Mesendoderm (in vitro differentiated cells): ENCODE measurements at regions not wholly inside any gene's neighbourhood (a gene's known extent, or its start where the extent isn't known, plus 50 kb on each side); places are given as distances from the start of the nearest gene placed in this dataset.

Experiments used
- DNase-seq: peaks from one replicate; pipeline ENCODE4 v3.0.0; 2013
- H2AK5ac ChIP-seq: 2 replicates; pipeline ENCODE4 v1.6.1; 2013; ENCODE audit warnings: low read length, inconsistent platforms
- H2BK120ac ChIP-seq: 2 replicates; pipeline ENCODE4 v1.6.1; 2013; ENCODE audit warnings: low read depth, mild to moderate bottlenecking, low read length, moderate library complexity, mixed read lengths
- H2BK15ac ChIP-seq: replicated peaks from 2 replicates; pipeline ENCODE4 v1.6.1; 2013; ENCODE audit warnings: low read depth, mild to moderate bottlenecking, moderate library complexity
- H2BK5ac ChIP-seq: 2 replicates; pipeline ENCODE4 v1.6.1; 2013; ENCODE audit warnings: low read length, inconsistent platforms
- H3K18ac ChIP-seq: 2 replicates; pipeline ENCODE4 v1.6.1; 2013; ENCODE audit warnings: mild to moderate bottlenecking, low read length, mixed read lengths
- H3K23ac ChIP-seq: one replicate; pipeline ENCODE4 v1.6.1; 2013; ENCODE audit warnings: low read length
- H3K27ac ChIP-seq: 2 replicates; pipeline ENCODE4 v1.5.1; 2013; ENCODE audit warnings: low read depth, mild to moderate bottlenecking, inconsistent platforms, low read length, moderate library complexity
- H3K27me3 ChIP-seq: 2 replicates; pipeline ENCODE4 v1.6.1; 2013; ENCODE audit warnings: low read length, control low read depth, mild to moderate bottlenecking, inconsistent platforms; ENCODE audit not compliant: insufficient read depth, poor library complexity
- H3K36me3 ChIP-seq: 2 replicates; pipeline ENCODE4 v1.6.1; 2013; ENCODE audit warnings: low read length, inconsistent platforms; ENCODE audit not compliant: control insufficient read depth, insufficient read depth
- H3K4ac ChIP-seq: one replicate; pipeline ENCODE4 v1.6.1; 2013; ENCODE audit warnings: low read depth, mild to moderate bottlenecking, low read length, moderate library complexity
- H3K4me1 ChIP-seq: 2 replicates; pipeline ENCODE4 v1.6.1; 2013; ENCODE audit warnings: low read depth, low read length, inconsistent platforms; ENCODE audit not compliant: control insufficient read depth
- H3K4me2 ChIP-seq: 2 replicates; pipeline ENCODE4 v1.6.1; 2013; ENCODE audit warnings: low read length
- H3K4me3 ChIP-seq: 2 replicates; pipeline ENCODE4 v1.5.1; 2013; ENCODE audit warnings: mild to moderate bottlenecking, low read length
- H3K56ac ChIP-seq: one replicate; pipeline ENCODE4 v1.6.1; 2013; ENCODE audit warnings: low read length
- H3K79me1 ChIP-seq: 2 replicates; pipeline ENCODE4 v1.6.1; 2013; ENCODE audit warnings: low read length, inconsistent platforms
- H3K79me2 ChIP-seq: 2 replicates; pipeline ENCODE4 v1.6.1; 2013; ENCODE audit warnings: mild to moderate bottlenecking, low read length; ENCODE audit not compliant: control insufficient read depth, insufficient read depth
- H3K9ac ChIP-seq: 2 replicates; pipeline ENCODE4 v1.6.1; 2013; ENCODE audit warnings: low read length, inconsistent platforms
- H4K5ac ChIP-seq: one replicate; pipeline ENCODE4 v1.6.1; 2013; ENCODE audit warnings: low read length
- H4K8ac ChIP-seq: one replicate; pipeline ENCODE4 v1.6.1; 2013; ENCODE audit warnings: low read depth, mild to moderate bottlenecking, control low read depth, low read length, moderate library complexity
- WGBS: extraction: QIAGEN DNeasy Blood & Tissue Kit; methylation state at CpG from one replicate; pipeline ENCODE4 v1.1.7; 2013; ENCODE audit warnings: low lambda C conversion rate, missing lambda C conversion rate; ENCODE audit not compliant: insufficient coverage; ENCODE audit errors: extremely low coverage; 5-methylcytosine and 5-hydroxymethylcytosine counted together

DNA sequence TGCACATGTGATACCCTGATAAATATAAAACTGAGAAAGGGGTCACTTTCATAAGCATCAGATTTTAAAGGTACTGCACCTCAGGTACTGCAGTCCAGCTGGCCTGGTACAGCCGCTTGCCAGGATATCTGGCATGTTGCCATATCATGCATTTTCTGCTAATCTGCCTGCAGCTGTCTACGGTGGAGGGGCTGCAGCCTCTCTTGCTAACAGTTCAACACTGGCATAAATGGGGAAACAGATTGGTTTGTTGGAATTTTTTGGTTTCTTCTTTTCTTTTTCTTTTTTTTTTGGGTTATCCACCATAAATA is 71.5 kb downstream of the MIS18A start:
- Histone ChIP-seq H3K4me2 (no peak overlapping the region), H2AK5ac (no peak overlapping the region), H3K18ac (no peak overlapping the region), H3K4me1 (no peaks in the 10 kb centered on the region), H3K79me2 (no peaks in the 10 kb centered on the region), H3K9ac (no peak overlapping the region), H2BK120ac (no peak overlapping the region), H3K27ac (no peak overlapping the region), H2BK5ac (no peak overlapping the region), H4K5ac (no peak overlapping the region), H3K27me3 (no peaks in the 10 kb centered on the region), H3K23ac (no peak overlapping the region), H3K79me1 (no peaks in the 10 kb centered on the region), H3K4ac (no peak overlapping the region), H2BK15ac (no peak overlapping the region), H3K36me3 (no peaks in the 10 kb centered on the region), H3K4me3 (no peak overlapping the region), H4K8ac (no peak overlapping the region), H3K56ac (no peak overlapping the region)
- no peak for DNase-seq
- WGBS: no CpG with 5 or more reads among the region's 2 CpGs

DNA sequence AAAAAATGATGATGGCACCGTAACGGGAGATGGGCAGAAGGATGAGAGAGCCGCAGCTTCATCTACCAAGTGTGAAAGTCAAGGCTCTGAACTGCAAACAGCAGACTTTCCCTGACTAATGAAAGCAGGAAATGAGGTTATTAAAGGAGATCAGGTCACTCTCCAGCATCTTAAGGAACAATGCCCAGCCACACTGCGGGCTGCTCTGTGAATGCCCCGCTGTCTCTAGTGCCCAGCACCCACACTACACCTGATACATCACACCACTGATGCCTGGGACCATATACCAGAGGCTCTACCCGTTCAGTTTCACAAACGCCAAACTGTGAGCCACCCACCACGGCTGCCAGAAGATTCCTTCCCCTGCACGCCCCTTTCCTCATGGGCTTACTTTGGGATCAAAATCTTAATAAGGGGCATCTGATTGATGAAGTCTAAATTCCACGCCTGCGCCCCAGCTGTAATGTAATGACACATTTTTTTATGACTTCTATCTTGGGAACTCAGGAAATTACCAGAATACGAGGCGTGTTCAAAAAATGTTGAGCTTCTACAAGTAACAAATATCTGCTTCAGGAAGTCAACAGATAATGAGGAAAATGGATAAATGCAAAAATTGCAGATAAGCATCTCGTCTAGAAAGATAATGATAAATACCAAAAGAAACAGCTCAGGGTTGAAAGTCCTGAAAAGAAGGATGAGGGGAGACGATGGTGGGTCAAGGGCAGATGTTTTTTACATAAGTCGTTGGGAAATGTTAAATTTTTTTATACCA is 72.0 kb downstream of the MIS18A start:
- H3K4me1 ChIP-seq: no peaks in the 10 kb centered on the region
- H3K27ac ChIP-seq: no peak overlapping the region
- no peak overlapping the region for H3K4me2 ChIP-seq
- H2BK120ac ChIP-seq: no peak overlapping the region
- H3K79me1 ChIP-seq: no peaks in the 10 kb centered on the region
- H4K8ac ChIP-seq: no peak overlapping the region
- no peak overlapping the region for H3K23ac ChIP-seq
- H2AK5ac ChIP-seq: no peak overlapping the region
- no peak overlapping the region for H3K56ac ChIP-seq
- H3K36me3 ChIP-seq: no peaks in the 10 kb centered on the region
- no peak overlapping the region for H3K4ac ChIP-seq
- H3K9ac ChIP-seq: no peak overlapping the region
- no peak overlapping the region for H2BK15ac ChIP-seq
- WGBS: no CpG with 5 or more reads among the region's 16 CpGs
- H2BK5ac ChIP-seq: no peak overlapping the region
- no peak overlapping the region for H3K4me3 ChIP-seq
- H4K5ac ChIP-seq: no peak overlapping the region
- no peaks in the 10 kb centered on the region for H3K79me2 ChIP-seq
- DNase-seq: peak; percentile 16
- H3K18ac ChIP-seq: no peak overlapping the region
- H3K27me3 ChIP-seq: no peaks in the 10 kb centered on the region

DNA sequence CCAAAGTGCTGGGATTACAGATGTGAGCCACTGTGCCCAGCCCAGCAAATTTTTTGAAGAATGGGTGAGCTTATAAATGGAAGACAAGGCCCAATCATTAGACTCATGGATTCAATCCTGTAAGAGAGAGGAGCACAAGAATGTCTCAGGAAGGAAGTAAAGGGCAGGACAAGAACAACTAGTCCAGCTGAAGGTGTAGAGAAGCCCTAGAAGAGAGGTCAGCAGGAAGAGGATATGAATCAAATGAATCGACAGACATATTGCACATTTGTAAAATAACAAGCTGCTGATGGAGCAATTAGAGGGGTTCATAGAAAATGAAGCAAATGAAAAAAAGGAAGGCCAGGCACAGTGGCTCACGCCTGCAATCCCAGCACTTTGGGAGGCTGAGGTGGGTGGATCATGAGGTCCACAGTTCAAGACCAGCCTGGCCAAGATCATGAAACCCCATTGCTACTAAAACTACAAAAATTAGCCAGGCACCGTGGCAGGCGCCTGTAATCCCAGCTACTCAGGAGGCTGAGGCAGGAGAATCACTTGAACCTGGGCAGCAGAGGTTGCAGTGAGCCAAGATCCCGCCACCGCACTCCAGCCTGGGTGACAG is 74.9 kb downstream of the MIS18A start:
- Histone ChIP-seq H2AK5ac (no peak overlapping the region), H3K36me3 (no peaks in the 10 kb centered on the region), H3K4ac (no peak overlapping the region), H3K79me2 (no peaks in the 10 kb centered on the region), H4K5ac (no peak overlapping the region), H3K27me3 (no peaks in the 10 kb centered on the region), H3K79me1 (no peaks in the 10 kb centered on the region), H3K56ac (no peak overlapping the region), H3K4me1 (no peaks in the 10 kb centered on the region), H3K9ac (no peak overlapping the region), H3K18ac (no peak overlapping the region), H3K27ac (no peak overlapping the region), H3K23ac (no peak overlapping the region), H3K4me2 (no peak overlapping the region), H2BK120ac (no peak overlapping the region), H2BK5ac (no peak overlapping the region), H2BK15ac (no peak overlapping the region), H3K4me3 (no peak overlapping the region), H4K8ac (no peak overlapping the region)
- no CpG with 5 or more reads among the region's 6 CpGs for WGBS
- DNase-seq: no peak

DNA sequence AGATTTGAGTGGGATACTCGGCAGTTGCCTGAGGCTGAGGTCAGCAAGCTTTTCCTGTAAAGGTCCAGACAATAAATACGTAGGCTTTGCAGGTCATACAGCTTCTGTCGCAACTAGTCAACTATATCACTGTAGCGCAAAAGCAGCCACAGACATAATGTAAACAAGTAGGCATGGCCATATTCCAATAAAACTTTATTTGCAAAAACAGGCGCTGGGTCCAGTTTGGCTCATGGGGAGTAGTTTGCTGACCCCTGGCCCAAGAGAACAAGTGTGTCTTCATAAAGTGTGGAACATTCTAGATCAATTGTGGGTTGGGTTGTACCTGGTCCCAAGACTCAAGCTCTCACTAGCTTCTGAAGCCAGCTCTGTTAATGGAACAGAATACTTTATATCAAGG is 78.8 kb downstream of the MIS18A start:
- no peak overlapping the region for H2BK120ac ChIP-seq
- no peak for DNase-seq
- H3K79me2 ChIP-seq: no peaks in the 10 kb centered on the region
- no peak overlapping the region for H3K4ac ChIP-seq
- H3K27me3 ChIP-seq: no peaks in the 10 kb centered on the region
- H2BK15ac ChIP-seq: no peak overlapping the region
- no peak overlapping the region for H3K23ac ChIP-seq
- H3K4me3 ChIP-seq: no peak overlapping the region
- WGBS: no CpG with 5 or more reads among the region's 5 CpGs
- no peak overlapping the region for H4K5ac ChIP-seq
- no peak overlapping the region for H2BK5ac ChIP-seq
- H3K56ac ChIP-seq: no peak overlapping the region
- no peaks in the 10 kb centered on the region for H3K4me1 ChIP-seq
- H3K27ac ChIP-seq: no peak overlapping the region
- H3K9ac ChIP-seq: no peak overlapping the region
- H3K36me3 ChIP-seq: no peaks in the 10 kb centered on the region
- no peak overlapping the region for H3K18ac ChIP-seq
- no peaks in the 10 kb centered on the region for H3K79me1 ChIP-seq
- H3K4me2 ChIP-seq: no peak overlapping the region
- H2AK5ac ChIP-seq: no peak overlapping the region
- H4K8ac ChIP-seq: no peak overlapping the region

DNA sequence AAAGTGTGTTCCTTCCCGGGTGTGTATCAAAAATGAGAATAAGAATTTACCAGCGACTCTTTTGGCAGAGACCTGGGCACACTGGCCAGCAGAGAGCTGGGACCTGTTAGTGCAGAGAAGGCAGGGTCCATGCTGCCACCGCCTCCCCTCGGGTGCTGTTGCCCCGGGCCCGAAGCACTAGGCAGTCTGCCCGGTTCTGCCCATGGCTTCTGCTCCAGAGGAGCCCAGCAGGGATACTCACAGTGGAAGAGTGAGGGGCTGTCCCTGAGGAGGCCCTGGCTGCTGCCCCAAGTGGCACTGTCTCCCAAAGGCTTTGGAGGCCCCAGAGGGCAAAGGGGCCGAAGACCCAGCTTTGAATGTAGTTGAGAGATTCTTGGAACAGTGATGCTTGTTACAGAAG is 80.5 kb downstream of the MIS18A start:
- H4K8ac ChIP-seq: no peak overlapping the region
- no peak overlapping the region for H3K18ac ChIP-seq
- WGBS: no CpG with 5 or more reads among the region's 8 CpGs
- no peaks in the 10 kb centered on the region for H3K4me1 ChIP-seq
- H3K79me2 ChIP-seq: no peaks in the 10 kb centered on the region
- H3K79me1 ChIP-seq: no peaks in the 10 kb centered on the region
- no peak overlapping the region for H3K4me3 ChIP-seq
- no peak overlapping the region for H3K9ac ChIP-seq
- no peaks in the 10 kb centered on the region for H3K36me3 ChIP-seq
- H3K27me3 ChIP-seq: no peaks in the 10 kb centered on the region
- no peak overlapping the region for H3K56ac ChIP-seq
- H2BK15ac ChIP-seq: no peak overlapping the region
- H2BK5ac ChIP-seq: no peak overlapping the region
- H2BK120ac ChIP-seq: no peak overlapping the region
- no peak overlapping the region for H2AK5ac ChIP-seq
- H3K4ac ChIP-seq: no peak overlapping the region
- H4K5ac ChIP-seq: no peak overlapping the region
- H3K27ac ChIP-seq: no peak overlapping the region
- H3K4me2 ChIP-seq: no peak overlapping the region
- no peak overlapping the region for H3K23ac ChIP-seq
- DNase-seq: no peak

DNA sequence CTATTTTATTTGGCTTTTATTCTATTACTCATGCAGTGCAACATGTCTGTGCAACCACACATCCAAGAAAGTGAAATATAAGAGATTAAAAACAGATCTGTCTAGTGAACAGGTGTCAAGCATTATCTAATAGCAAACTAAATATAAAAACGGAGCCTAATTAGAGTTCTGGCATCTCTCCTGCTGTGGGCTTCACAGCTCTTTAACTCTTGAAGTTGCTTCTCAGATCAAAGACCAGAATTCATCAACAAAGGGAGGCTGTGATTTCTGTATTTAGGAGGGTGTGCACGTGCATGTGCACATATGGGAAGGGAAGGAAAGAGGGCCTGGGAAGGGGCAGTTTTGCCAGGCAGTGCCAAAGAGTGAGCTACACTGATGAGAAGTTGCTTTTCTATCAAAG is 81.0 kb downstream of the MIS18A start:
- Histone ChIP-seq H3K36me3 (no peaks in the 10 kb centered on the region), H2BK15ac (no peak overlapping the region), H4K8ac (no peak overlapping the region), H3K18ac (no peak overlapping the region), H3K4me1 (no peaks in the 10 kb centered on the region), H3K4me3 (no peak overlapping the region), H3K9ac (no peak overlapping the region), H2BK120ac (no peak overlapping the region), H3K79me2 (no peaks in the 10 kb centered on the region), H3K56ac (no peak overlapping the region), H2BK5ac (no peak overlapping the region), H2AK5ac (no peak overlapping the region), H3K23ac (no peak overlapping the region), H3K27ac (no peak overlapping the region), H3K4ac (no peak overlapping the region), H3K27me3 (no peaks in the 10 kb centered on the region), H4K5ac (no peak overlapping the region), H3K4me2 (no peak overlapping the region), H3K79me1 (no peaks in the 10 kb centered on the region)
- WGBS: no CpG with 5 or more reads among the region's 2 CpGs
- DNase-seq: no peak
